Natural killer cell (primary cell): ENCODE measurements at regions not wholly inside any gene's neighbourhood (a gene's known extent, or its start where the extent isn't known, plus 50 kb on each side); places are given as distances from the start of the nearest gene placed in this dataset.

Experiments used
- ATAC-seq, 3 donors: fragments of 150-1000 bp in 2 of 3; fragments of 200-7000 bp in 1 of 3; cut with Tn5 transposase; 1 replicate in 1 of 3; 2 replicates in 2 of 3; pipeline ENCODE4 v1.10.0; 2021; ENCODE audit warnings: mild to moderate bottlenecking in 2 of 3, moderate library complexity in 2 of 3
- DNase-seq, 2 donors: peaks; one replicate each; pipeline versions ENCODE4 v3.0.0 to v3.0.0-alpha.2; 2013 to 2021; ENCODE audit warnings: mixed read lengths in 1 of 2
- H3K27ac ChIP-seq: one replicate; pipeline ENCODE4 v1.5.1; 2013; ENCODE audit warnings: mild to moderate bottlenecking, low read length
- H3K27me3 ChIP-seq: one replicate; pipeline ENCODE4 v1.6.1; 2013; ENCODE audit warnings: low read length; ENCODE audit not compliant: control insufficient read depth, insufficient read depth
- H3K36me3 ChIP-seq: one replicate; pipeline ENCODE4 v1.6.1; 2013; ENCODE audit warnings: low read length; ENCODE audit not compliant: control insufficient read depth, insufficient read depth
- H3K4me1 ChIP-seq: one replicate; pipeline ENCODE4 v1.6.1; 2013; ENCODE audit warnings: low read length; ENCODE audit not compliant: control insufficient read depth, insufficient read depth
- H3K4me3 ChIP-seq: one replicate; pipeline ENCODE4 v1.5.1; 2013; ENCODE audit warnings: low read length
- H3K9me3 ChIP-seq: one replicate; pipeline ENCODE4 v1.6.1; 2013; ENCODE audit warnings: low read length; ENCODE audit not compliant: control insufficient read depth, insufficient read depth
- H3K27ac Mint-ChIP-seq, 2 donors: one replicate each; pipeline ENCODE4 v1.8.0; 2022; ENCODE audit warnings: mild to moderate bottlenecking in 2 of 2, mixed read lengths in 2 of 2, moderate library complexity in 1 of 2
- H3K27me3 Mint-ChIP-seq, 2 donors: one replicate each; pipeline ENCODE4 v1.8.0; 2022; ENCODE audit warnings: low read depth in 2 of 2, mixed read lengths in 2 of 2
- H3K36me3 Mint-ChIP-seq: one replicate; pipeline ENCODE4 v1.8.0; 2022; ENCODE audit warnings: mixed read lengths
- H3K4me1 Mint-ChIP-seq, 2 donors: one replicate each; pipeline ENCODE4 v1.8.0; 2022; ENCODE audit warnings: mixed read lengths in 2 of 2
- H3K4me3 Mint-ChIP-seq: one replicate; pipeline ENCODE4 v1.8.0; 2022; ENCODE audit warnings: mild to moderate bottlenecking, moderate library complexity, mixed read lengths
- H3K9me3 Mint-ChIP-seq, 2 donors: one replicate each; pipeline ENCODE4 v1.8.0; 2022; ENCODE audit warnings: mixed read lengths in 2 of 2
- WGBS: methylation state at CpG from one replicate; pipeline ENCODE4 v1.1.7; 2013; ENCODE audit warnings: missing lambda C conversion rate; ENCODE audit not compliant: insufficient coverage; 5-methylcytosine and 5-hydroxymethylcytosine counted together
- intact Hi-C: fragments of 100-400 bp; cut with micrococcal nuclease; formaldehyde crosslinking; loops from one replicate; pipeline ENCODE4 v1.14.2; 2022
- TF ChIP-seq, protein P1 (sequence below): fragments of 200-600 bp; IDR thresholded peaks from one replicate; pipeline ENCODE4 v1.8.0; 2022; ENCODE audit warnings: antibody characterized with exemption

DNA sequence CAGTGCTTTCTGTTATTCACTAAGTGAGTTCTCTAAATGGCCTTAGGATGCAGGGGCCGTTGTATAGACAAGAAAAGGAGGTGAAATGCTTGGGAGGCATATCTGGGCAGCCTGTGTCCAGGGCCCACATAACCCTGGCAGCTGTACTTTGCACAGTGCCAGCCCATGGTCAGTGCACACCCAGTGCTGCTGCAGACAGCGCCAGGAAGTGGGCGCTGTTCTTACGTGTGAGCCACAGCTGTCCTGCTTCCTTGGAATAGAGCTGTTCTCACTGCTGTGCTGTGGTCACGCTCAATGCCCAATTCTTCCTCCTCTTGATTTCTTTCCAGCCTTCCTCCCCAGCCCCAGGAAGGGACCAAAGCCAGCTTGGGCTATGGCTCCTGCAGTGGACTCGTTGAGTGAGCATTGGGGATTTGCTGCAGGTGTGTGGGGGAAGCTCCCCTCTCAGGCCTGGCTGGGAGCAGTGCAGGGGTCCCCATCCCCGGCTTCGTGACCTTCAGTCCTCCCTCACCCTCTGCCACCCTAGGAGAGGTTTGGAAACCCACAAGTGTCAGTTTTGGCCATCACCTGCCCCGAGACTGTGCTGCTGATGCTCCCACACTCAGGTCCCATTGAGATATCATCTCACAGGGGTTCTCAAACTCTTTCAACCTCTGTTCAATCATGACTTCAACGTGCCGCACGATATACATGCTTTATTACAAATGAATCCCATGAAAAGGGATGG is 246.8 kb upstream of the EXOC2 start:
- TF ChIP-seq, protein P1, sequence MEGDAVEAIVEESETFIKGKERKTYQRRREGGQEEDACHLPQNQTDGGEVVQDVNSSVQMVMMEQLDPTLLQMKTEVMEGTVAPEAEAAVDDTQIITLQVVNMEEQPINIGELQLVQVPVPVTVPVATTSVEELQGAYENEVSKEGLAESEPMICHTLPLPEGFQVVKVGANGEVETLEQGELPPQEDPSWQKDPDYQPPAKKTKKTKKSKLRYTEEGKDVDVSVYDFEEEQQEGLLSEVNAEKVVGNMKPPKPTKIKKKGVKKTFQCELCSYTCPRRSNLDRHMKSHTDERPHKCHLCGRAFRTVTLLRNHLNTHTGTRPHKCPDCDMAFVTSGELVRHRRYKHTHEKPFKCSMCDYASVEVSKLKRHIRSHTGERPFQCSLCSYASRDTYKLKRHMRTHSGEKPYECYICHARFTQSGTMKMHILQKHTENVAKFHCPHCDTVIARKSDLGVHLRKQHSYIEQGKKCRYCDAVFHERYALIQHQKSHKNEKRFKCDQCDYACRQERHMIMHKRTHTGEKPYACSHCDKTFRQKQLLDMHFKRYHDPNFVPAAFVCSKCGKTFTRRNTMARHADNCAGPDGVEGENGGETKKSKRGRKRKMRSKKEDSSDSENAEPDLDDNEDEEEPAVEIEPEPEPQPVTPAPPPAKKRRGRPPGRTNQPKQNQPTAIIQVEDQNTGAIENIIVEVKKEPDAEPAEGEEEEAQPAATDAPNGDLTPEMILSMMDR = no peak
- no peaks in the 10 kb centered on the region for H3K4me1 ChIP-seq
- 73% methylated on average over 12 of the region's 12 CpGs for WGBS
- H3K27me3 Mint-ChIP-seq = peaks cover 8 to 13% of the 10 kb centered on the region in 2 donors
- H3K9me3 ChIP-seq = no peaks in the 10 kb centered on the region
- H3K36me3 Mint-ChIP-seq = no peaks in the 10 kb centered on the region
- no peaks in the 10 kb centered on the region for H3K27me3 ChIP-seq
- no peak overlapping the region for H3K27ac Mint-ChIP-seq
- H3K9me3 Mint-ChIP-seq = no peaks in the 10 kb centered on the region
- no peak overlapping the region for H3K4me3 Mint-ChIP-seq
- no peak overlapping the region for H3K27ac ChIP-seq
- H3K4me1 Mint-ChIP-seq = no peaks in the 10 kb centered on the region
- no peak for DNase-seq
- intact Hi-C loops = no loop called here
- ATAC-seq = peak in 1 of 3 donors; percentile 17
- no peaks in the 10 kb centered on the region for H3K36me3 ChIP-seq
- no peak overlapping the region for H3K4me3 ChIP-seq

DNA sequence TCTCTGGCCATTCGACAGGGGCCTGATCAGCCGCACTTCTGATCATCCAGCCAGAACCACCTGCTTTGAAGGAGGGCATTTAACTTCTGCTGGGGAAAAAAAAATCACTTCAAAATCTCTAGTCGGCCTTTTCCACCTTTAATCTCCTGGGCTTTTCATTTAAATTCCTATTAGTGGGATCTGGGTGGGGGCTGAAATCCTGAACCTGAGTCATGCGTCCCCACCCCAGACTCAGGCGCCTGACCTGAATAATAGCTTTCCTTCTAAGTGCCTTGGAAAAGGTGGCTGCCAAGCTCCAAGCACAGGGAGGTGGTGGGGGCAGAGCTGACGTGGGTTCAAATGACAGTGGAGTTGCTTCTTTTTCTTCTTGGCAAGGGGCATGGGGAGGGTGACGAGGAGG is 246.0 kb upstream of the EXOC2 start:
- Histone ChIP-seq H3K36me3 (no peaks in the 10 kb centered on the region), H3K27ac (no peak overlapping the region), H3K27me3 (no peaks in the 10 kb centered on the region), H3K4me3 (no peak overlapping the region), H3K4me1 (no peaks in the 10 kb centered on the region), H3K9me3 (no peaks in the 10 kb centered on the region)
- H3K9me3 Mint-ChIP-seq = no peaks in the 10 kb centered on the region
- no peak overlapping the region for H3K4me3 Mint-ChIP-seq
- ATAC-seq (no peak), DNase-seq (no peak)
- H3K4me1 Mint-ChIP-seq = no peaks in the 10 kb centered on the region
- H3K36me3 Mint-ChIP-seq = no peaks in the 10 kb centered on the region
- H3K27me3 Mint-ChIP-seq = peaks cover 8 to 16% of the 10 kb centered on the region in 2 donors
- TF ChIP-seq, protein P1 = no peak
- intact Hi-C loops = no loop called here
- H3K27ac Mint-ChIP-seq = no peak overlapping the region
- 94% methylated on average over 6 of the region's 7 CpGs for WGBS

DNA sequence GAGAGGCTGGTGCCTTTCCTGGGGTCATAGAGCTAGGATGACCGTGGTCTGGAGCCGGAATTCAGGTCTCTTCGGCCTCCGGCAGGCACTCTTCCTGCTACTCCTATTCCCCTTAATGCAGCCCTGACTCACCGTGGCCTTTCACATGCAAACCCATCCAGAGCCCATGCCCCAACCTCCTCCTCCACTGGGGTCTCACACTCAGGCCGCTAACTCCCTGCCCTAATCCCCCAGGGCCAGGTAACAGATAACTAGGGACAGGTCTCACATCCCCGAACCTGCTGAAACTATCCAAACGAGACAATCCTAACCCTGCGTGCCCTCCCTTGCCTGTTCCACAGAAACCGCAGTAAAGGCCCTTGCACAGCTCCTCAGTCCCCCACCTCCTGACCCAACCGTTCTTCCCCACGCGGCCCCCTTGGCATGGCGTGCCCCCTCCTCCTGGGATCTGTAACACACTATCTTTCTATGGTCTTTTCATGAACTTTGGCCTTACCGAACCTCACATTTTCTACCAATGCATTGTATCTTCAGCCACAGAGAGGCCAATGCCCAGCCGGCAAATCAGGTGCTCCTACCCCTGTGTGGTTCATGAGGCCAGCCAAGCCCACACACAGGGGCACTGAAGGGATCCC is 245.4 kb upstream of the EXOC2 start:
- no peaks in the 10 kb centered on the region for H3K9me3 Mint-ChIP-seq
- H3K27ac ChIP-seq = no peak overlapping the region
- H3K4me1 ChIP-seq = no peaks in the 10 kb centered on the region
- ATAC-seq (no peak), DNase-seq (no peak)
- H3K4me3 ChIP-seq = no peak overlapping the region
- H3K4me1 Mint-ChIP-seq = no peaks in the 10 kb centered on the region
- no peaks in the 10 kb centered on the region for H3K36me3 Mint-ChIP-seq
- no peak overlapping the region for H3K4me3 Mint-ChIP-seq
- no peaks in the 10 kb centered on the region for H3K9me3 ChIP-seq
- H3K27me3 Mint-ChIP-seq = peaks cover 8 to 16% of the 10 kb centered on the region in 2 donors
- H3K36me3 ChIP-seq = no peaks in the 10 kb centered on the region
- no peak overlapping the region for H3K27ac Mint-ChIP-seq
- WGBS = 86% methylated on average over 16 of the region's 16 CpGs
- TF ChIP-seq, protein P1 = no peak
- intact Hi-C loops = no loop called here
- H3K27me3 ChIP-seq = no peaks in the 10 kb centered on the region
